Retina (tissue), 1 donor: ENCODE measurements at regions not wholly inside any gene's neighbourhood (a gene's known extent, or its start where the extent isn't known, plus 50 kb on each side); places are given as distances from the start of the nearest gene placed in this dataset.

Experiments
- DNase-seq: peaks from one replicate; pipeline ENCODE4 v3.0.0-alpha.2; 2016

GRCh38 chr10:33808475-33808874 lies 474.0 kb upstream of the NRP1 start:
- no peak for DNase-seq

GRCh38 chr10:33807531-33808359 lies 473.3 kb upstream of the NRP1 start:
- DNase-seq = no peak

GRCh38 chr10:33805831-33806230 lies 471.4 kb upstream of the NRP1 start:
- no peak for DNase-seq

GRCh38 chr10:33804584-33804983 lies 470.1 kb upstream of the NRP1 start:
- DNase-seq = no peak

- no peak for DNase-seq
Observed at GRCh38 chr10:33803248-33803647, 468.8 kb upstream of the NRP1 start.

- no peak for DNase-seq
Observed at GRCh38 chr10:33802566-33802965, 468.1 kb upstream of the NRP1 start.

- no peak for DNase-seq
Observed at GRCh38 chr10:33801705-33802104, 467.2 kb upstream of the NRP1 start.

GRCh38 chr10:33800986-33801385 lies 466.5 kb upstream of the NRP1 start:
- no peak for DNase-seq

- DNase-seq = no peak
Observed at GRCh38 chr10:33800545-33800944, 466.1 kb upstream of the NRP1 start.

- no peak for DNase-seq
Observed at GRCh38 chr10:33799944-33800323, 465.5 kb upstream of the NRP1 start.

- DNase-seq = no peak
Observed at GRCh38 chr10:33799281-33799943, 464.9 kb upstream of the NRP1 start.

GRCh38 chr10:33798754-33799153 lies 464.3 kb upstream of the NRP1 start:
- no peak for DNase-seq

GRCh38 chr10:33796680-33797079 lies 462.2 kb upstream of the NRP1 start:
- no peak for DNase-seq

GRCh38 chr10:33795529-33795928 lies 461.1 kb upstream of the NRP1 start:
- DNase-seq = no peak

GRCh38 chr10:33794460-33794859 lies 460.0 kb upstream of the NRP1 start:
- DNase-seq = no peak

GRCh38 chr10:33793793-33794192 lies 459.3 kb upstream of the NRP1 start:
- DNase-seq = no peak

- no peak for DNase-seq
Observed at GRCh38 chr10:33791272-33791660, 456.8 kb upstream of the NRP1 start.

GRCh38 chr10:33790521-33791271 lies 456.2 kb upstream of the NRP1 start:
- no peak for DNase-seq

GRCh38 chr10:33783557-33783956 lies 449.1 kb upstream of the NRP1 start:
- DNase-seq = no peak

- no peak for DNase-seq
Observed at GRCh38 chr10:33783078-33783477, 448.6 kb upstream of the NRP1 start.

- DNase-seq = no peak
Observed at GRCh38 chr10:33781606-33782395, 447.3 kb upstream of the NRP1 start.

- DNase-seq = no peak
Observed at GRCh38 chr10:33780961-33781360, 446.5 kb upstream of the NRP1 start.

GRCh38 chr10:33777223-33777622 lies 442.8 kb upstream of the NRP1 start:
- DNase-seq = peak; percentile 36
